Kidney epithelial cell (primary cell): ENCODE measurements at regions not wholly inside any gene's neighbourhood (a gene's known extent, or its start where the extent isn't known, plus 50 kb on each side); places are given as distances from the start of the nearest gene placed in this dataset.

Experiments
- DNase-seq: peaks from one replicate; pipeline ENCODE4 v3.0.0-alpha.2; 2010; ENCODE audit warnings: low read depth
- H3K27me3 ChIP-seq: 2 replicates; pipeline ENCODE4 v1.6.0; 2011; ENCODE audit warnings: low read length; ENCODE audit not compliant: control insufficient read depth, insufficient read depth
- H3K36me3 ChIP-seq: 2 replicates; pipeline ENCODE4 v1.5.1; 2011; ENCODE audit warnings: low read length; ENCODE audit not compliant: control insufficient read depth, insufficient read depth
- H3K4me3 ChIP-seq: 2 replicates; pipeline ENCODE4 v1.5.1; 2011; ENCODE audit warnings: low read depth, mild to moderate bottlenecking, control low read depth, low read length
- TF ChIP-seq, protein P1 (sequence below): IDR thresholded peaks from 2 replicates; pipeline ENCODE4 v1.5.1; 2011; ENCODE audit warnings: mild to moderate bottlenecking, moderate library complexity, low read length, control low read depth, inconsistent platforms; ENCODE audit not compliant: insufficient read depth, poor library complexity, severe bottlenecking

DNA sequence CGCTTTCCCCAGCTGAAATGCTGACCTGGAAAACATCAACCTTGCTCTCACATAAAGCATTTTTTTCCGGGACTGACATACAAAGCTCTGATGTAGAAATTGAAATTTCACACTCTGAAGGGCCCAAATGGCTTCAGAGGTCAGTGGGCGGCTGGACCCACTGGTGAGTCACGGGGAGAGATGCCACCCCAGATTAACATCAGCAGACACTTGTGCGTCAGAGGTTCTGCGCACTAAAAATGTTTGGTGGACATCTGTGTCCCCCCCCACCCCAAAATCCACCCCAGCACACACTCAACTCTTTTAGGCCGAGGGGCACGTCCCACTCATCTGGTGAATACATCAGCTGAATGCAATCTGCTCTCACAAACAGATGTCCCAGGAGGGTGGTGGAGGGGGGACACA, 208.9 kb downstream of the ASB1 start:
- Histone ChIP-seq H3K4me3 (no peak overlapping the region), H3K27me3 (no peaks in the 10 kb centered on the region), H3K36me3 (no peaks in the 10 kb centered on the region)
- TF ChIP-seq, protein P1, sequence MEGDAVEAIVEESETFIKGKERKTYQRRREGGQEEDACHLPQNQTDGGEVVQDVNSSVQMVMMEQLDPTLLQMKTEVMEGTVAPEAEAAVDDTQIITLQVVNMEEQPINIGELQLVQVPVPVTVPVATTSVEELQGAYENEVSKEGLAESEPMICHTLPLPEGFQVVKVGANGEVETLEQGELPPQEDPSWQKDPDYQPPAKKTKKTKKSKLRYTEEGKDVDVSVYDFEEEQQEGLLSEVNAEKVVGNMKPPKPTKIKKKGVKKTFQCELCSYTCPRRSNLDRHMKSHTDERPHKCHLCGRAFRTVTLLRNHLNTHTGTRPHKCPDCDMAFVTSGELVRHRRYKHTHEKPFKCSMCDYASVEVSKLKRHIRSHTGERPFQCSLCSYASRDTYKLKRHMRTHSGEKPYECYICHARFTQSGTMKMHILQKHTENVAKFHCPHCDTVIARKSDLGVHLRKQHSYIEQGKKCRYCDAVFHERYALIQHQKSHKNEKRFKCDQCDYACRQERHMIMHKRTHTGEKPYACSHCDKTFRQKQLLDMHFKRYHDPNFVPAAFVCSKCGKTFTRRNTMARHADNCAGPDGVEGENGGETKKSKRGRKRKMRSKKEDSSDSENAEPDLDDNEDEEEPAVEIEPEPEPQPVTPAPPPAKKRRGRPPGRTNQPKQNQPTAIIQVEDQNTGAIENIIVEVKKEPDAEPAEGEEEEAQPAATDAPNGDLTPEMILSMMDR, result no peak
- no peak for DNase-seq

- H3K27me3 ChIP-seq, result no peaks in the 10 kb centered on the region
- DNase-seq, result no peak
- no peak overlapping the region for H3K4me3 ChIP-seq
- TF ChIP-seq, protein P1, result no peak
- no peaks in the 10 kb centered on the region for H3K36me3 ChIP-seq
Observed at GRCh38 chr2:238636269-238637073, 209.7 kb downstream of the ASB1 start.

DNA sequence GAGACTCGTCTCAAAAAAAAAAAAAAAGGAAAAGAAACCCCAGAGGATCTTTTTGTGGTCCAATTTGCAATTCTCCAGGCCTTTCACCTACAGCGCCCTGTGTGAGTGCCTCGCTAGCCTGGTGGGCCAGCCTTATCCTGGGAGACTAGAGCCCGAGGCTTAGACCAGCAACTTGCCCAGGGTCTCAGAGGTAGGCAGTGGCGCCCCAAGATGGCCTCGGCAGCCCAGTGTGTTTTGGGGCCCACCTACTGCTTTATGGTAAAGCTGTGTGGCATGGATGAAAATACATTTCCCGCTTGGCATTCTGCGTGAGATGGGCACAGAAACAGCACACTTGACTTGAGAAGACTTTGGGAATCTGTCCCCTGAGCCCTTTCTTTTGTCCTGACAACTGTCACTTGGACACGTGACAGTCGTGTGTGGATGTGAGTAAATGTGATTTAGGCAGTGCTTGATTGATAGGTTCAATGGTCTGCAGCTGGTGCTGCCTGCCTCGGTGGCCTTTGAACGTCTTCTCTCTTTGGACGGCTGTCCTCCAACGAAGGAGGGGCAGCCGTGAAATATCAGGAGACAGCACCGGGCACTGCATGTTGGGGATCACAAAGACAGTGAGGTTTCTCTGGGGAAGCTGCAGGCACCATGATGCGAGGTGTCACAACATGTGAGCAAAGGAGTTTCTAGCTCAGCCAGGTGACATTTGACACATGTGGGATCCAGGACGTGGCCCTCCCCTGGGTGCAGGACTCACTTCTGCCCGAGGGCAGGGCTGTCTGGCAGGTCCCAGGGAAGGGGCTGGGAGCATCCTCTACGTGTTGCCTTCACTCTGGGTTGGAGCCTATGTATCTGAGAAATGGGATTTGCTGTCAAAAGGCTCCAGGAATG, 209.5 kb upstream of the TWIST2 start:
- TF ChIP-seq, protein P1, result no peak
- H3K4me3 ChIP-seq, result no peak overlapping the region
- no peak for DNase-seq
- no peaks in the 10 kb centered on the region for H3K27me3 ChIP-seq
- no peaks in the 10 kb centered on the region for H3K36me3 ChIP-seq

DNA sequence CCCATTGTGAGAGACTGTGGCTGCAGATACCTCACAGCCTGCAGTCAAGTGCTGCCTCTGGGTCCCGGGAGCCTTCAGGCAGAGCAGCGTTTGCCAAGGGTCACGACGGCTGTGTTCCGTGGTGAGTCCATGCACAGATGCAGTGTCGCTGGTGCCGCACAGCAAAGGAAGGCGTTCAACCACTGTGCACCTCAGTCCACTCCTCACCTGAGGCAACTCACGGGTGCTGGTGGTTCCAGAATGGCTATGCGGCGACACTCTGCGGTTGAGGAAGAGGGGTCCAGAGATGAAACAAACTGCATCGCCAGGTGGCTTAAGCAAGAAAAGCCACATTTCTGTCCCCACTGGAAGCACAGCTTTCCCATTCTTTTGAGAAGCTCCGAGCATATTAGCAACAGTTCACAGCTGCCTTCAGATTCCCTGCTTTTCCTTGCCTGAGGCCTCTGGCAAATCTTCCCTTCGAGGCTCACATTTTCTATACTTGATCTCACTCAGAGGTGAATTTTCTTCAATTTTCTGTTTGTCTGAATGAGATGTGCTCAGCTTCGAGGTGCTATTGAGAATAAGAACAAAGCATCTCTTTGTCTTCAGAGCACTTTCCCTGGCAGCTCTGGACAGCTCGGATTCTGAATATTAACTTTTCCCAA, 208.8 kb upstream of the TWIST2 start:
- Histone ChIP-seq H3K4me3 (no peak overlapping the region), H3K36me3 (no peaks in the 10 kb centered on the region), H3K27me3 (no peaks in the 10 kb centered on the region)
- DNase-seq, result no peak
- TF ChIP-seq, protein P1, result no peak

DNA sequence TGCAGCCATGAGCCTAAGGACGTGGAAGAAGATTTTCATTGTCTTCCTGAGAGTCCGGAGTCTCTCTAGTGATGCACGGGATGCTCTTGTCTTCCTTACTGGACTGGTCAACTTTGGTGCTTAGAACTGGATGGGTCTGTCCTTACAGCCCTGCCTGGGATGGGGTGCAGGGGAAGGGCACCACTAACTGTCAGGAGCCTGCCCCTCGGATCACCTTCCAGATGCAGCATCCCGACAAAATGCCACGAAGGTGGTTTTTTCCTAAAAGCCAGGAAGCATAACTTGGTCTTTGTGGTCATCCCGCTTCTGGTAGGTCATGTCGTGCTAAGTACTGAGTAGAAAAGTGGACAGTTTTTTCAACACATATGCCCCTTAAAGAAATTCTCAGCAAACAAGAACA, 207.4 kb upstream of the TWIST2 start:
- DNase-seq, result no peak
- TF ChIP-seq, protein P1, result no peak
- Histone ChIP-seq H3K36me3 (no peaks in the 10 kb centered on the region), H3K4me3 (no peak overlapping the region), H3K27me3 (no peaks in the 10 kb centered on the region)
